ENCODE measurements at regions not wholly inside any gene's neighbourhood (a gene's known extent, or its start where the extent isn't known, plus 50 kb on each side); places are given as distances from the start of the nearest gene placed in this dataset.
A peak's percentile ranks its signal among the peaks of the same experiment; 100 is the strongest.

DNA sequence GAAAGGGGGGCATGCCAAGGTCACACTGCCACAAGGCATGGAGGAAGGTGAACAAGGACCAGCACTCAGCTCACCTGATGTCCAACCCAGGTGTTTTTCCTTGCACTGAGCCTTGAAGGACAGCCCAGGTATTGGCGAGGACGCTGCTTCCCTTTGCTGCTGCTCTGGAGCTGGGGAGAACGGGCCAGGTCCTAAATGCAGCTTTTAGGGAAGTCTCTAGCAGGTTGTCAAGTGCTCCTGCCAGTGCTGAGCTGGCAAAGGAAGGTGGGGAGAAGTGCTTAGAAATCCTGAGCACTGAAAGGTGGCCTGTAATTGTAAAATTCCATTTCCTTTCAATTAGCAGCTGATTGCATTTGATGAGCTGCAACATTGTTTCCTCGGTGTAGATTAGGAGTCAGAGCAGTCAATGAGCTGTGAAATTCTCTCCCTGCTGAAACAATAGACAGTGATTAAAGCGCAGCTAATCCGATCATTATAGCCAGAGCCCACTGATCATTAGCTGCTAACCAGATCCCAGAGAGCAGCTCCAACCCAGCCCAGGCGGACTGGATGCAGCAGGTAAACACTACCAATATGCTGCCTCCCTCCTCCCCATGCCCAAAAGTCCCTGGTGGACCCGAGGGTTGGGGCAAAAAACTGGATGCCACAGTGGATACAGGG is 507.6 kb downstream of the INSC start:
- DNase-seq (ENCODE audit: low spot score), result no peak

DNA sequence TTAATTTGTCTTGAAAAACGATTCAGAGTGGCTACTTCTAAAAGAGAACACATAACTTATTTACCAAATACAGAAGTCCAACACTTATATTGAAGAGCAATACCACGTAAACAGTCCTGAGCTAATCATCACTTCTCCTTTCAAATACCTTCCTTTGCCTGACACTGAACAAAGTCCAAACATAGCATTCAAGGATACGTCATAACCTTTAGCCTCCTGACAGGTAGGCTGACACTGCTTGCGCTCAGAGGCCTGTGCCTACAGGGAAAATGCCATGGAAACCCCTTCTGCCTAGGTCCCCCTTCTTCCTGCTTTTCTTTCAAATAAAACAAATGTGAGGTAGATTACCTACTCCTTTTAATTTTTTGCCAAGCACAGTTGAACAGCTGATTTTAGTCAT is 510.0 kb downstream of the INSC start:
- DNase-seq (ENCODE audit: low spot score), result no peak

DNA sequence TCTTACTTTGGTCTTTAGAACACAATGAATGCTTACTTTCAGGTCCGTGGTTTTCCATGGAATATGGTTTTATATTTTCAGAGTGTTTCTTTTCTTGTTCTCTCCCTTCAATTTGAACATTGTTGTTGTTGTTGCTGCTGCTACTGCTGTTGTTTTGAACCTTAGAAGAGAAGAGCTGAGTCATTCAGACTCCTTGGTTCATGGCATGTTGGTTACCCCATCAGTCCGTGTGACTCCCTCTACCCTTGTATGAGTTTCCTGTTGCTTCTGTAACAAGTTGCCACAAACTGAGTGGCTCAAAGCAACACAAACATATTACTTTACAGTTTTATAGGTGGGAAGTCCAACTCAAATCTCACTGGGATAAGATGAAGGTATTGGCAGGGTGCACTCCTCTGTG is 511.0 kb downstream of the INSC start:
- DNase-seq (ENCODE audit: low spot score), result no peak

DNA sequence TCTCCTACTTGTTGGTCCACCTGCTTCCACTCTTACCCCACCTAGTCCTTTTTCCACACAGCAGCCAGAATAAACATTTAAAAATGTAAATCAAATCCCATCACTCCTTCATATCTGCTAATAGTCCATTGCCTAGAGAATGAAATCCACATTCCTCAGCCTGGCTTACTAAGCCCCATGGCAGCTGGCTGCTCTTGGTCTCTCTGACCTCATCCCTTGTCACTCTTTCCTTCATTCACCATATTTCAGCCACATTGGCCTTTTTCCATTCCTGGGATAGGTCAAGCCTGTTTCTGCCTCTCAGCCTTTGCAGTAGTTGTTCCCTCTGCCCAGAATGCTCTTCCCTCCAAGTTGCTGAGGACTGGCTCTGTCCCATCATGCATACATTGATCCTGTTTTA is 512.8 kb downstream of the INSC start:
- no peak for DNase-seq (ENCODE audit: low spot score)

DNA sequence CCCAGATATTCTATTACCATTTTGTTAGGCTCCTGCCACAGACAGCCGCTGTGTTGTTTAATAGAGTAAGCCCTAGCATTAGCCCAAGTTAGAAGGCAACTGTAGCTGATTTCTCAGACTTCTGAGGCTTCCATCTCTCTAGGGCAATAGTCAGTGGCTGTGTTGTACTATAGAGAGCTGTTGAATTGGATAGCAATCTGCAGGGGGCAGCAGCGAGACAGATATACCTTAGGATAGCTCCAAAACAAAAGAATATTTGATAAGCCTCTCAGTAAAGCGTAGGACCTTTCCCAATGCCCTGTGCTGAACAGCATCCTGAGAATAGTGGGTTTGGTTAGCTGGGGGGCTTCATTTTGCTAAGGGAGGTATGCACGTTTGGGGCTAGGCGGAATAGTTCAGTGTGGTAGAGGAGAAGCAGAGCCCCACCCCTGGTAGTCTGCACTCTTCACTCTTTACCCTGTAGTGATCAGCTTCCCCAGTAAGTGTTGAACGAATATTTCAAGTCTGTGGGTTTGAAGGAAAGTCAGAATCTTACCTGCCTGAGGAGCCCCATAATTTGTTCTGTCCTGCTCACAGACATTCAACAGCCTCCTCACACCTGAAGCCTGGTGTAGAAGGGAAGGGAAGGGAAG is 515.1 kb downstream of the INSC start:
- DNase-seq (ENCODE audit: low spot score), result no peak

DNA sequence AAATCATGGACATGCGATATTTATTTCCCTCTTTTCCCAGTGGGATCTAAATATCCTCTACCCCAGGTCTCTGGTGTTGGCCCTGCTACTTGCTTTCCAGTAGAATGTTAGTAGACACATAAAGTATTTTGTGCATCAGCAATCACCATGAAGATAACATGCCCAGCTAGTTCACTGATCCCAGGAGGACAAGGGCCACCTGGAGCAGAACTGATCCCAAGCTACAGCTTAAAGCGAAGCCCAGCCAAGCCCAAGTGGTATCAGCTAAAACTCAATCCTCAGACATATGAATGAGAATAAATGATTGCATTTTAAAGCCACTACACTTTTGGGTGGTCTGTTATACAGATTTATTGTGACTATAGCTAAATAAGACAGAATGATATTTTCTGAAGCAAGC is 516.2 kb downstream of the INSC start:
- DNase-seq (ENCODE audit: low spot score), result no peak

DNA sequence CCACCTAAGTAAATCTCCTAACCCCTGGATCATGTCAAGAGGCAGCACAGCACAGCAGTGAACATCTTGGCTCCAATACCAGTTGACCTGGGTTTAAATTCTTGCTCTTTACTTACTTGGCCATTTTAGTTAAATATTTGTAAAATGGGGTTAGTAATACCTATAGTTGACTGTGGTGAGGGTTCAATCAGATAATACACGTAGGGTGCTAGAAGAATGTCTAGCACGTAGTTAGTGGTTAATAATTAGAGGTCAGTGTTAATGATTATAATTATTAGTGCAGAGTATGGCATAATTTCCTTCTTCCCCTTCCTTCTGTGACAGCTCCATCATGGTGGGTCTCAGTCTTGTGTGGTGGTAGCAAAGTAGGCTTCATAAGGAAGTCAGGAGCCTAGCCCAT is 520.8 kb downstream of the INSC start:
- no peak for DNase-seq (ENCODE audit: low spot score)

DNA sequence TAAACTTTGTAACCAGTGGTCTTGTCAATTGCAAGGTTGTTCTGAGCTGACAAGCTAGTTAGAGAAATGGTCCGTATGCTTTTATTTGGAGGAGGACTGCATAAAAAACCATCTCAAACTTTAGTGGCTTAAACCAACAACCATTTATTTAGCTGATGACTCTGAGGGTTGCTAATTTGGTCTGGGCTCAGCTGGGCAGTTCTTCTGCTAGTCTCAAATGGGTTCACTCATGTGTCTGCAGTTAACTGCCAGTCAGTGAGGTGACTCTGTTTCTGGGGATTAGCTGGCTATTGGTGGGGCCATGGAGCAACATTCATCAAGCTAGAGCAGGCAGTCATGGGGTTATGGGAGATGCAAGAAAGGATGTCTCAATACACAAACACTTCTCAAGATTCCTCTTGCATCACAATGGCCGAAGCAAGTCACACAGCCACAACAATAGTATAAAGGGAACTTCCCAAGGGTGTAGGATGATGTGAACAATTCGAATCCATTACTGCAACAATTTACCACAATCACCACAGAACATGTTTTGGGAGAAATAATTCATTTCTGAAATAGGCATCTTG is 521.9 kb downstream of the INSC start:
- no peak for DNase-seq (ENCODE audit: low spot score)

DNA sequence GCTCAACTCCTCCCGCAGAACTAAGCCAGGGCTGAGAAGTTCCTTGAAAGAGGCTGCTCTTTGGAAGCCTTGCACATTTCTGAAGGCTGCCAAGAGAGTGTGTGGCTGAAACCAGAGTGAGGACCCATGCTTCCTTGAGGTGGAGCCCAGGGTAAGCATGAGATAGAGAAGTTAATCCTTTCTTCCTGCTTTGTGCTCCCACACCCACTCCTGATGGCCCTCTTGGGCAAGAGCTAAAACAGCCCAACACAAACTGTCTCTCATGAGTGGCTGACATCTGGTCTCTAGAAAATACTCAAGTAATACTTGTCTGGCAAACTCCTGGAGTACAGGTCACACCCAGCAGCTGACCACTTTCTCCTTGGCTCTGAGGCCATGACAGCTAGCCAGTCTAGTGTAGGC is 523.7 kb downstream of the INSC start:
- DNase-seq (ENCODE audit: low spot score), result no peak

DNA sequence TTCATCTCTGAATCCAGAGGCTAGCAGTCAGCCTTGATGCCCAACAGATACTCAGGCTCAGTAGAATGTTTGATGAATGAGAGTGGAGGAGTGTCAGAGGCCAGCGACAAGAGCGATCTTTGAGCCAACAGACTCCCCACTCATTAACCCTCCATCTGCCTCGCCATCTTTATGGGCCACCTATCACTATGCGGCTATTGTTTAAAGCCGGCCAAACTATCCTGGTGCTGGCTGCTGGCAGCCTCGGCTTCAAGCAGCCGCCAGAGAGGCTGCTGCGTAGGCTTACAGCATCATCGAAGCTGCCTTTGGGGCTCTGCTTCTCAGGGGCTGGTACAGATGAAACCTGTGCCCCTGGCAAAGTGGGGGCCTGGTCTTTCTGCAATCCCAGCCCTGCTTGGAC is 525.6 kb downstream of the INSC start:
- no peak for DNase-seq (ENCODE audit: low spot score)

DNA sequence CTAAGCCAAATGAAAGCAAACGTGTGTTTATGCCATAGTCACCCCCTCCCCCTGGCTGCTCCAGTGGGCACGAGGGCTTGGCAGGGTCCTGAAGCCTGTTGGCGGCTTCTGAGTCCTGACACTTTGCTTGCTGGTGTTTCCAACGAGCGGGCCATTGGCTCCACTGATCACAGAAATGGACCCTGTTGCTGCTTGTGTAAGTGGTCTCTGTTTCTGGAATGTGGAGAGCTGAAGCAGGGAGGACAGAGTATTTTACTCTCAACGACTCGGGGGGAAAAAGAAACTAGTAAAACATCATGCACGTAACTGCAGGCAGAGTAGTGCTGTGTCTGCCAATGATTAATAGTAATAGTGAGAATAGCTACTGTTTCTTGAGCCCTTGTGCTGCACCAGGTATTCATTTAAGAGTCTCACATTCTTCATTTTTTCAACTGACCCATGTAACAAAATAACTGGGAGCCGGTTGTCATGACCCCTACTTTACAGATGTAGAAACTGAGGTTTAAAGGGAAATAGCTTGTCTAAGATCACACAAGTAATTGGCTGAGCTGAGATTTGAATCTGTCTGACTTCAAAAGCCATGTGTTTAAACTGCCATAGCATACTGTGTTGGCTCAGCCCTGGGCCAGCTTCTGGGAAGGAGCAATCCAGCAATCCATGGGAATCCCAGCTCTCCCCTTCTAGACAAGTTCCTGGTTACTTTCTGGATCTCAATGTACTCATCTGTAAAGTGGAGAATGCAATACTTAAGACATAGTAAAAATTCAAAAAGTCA is 526.7 kb downstream of the INSC start:
- DNase-seq (ENCODE audit: low spot score), result no peak

DNA sequence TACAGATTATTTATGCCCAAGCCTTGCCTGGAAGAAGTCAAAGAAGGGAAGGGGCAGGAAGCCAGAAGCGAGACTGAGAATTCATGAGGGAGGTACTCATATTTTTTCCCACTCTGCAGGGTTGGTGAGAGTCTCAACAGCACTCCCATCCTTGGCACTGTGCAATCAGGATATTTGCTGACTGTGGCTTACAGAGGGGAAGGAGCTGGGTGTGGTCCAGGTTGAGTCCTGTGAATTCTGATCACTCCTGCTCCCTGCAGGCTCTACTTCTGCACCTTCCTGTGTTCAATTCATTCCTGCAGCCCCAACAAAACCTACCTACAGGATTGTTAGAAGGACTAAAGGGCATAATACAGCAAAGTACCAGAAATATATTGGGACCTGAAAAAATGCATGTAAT is 530.5 kb downstream of the INSC start:
- no peak for DNase-seq (ENCODE audit: low spot score)

DNA sequence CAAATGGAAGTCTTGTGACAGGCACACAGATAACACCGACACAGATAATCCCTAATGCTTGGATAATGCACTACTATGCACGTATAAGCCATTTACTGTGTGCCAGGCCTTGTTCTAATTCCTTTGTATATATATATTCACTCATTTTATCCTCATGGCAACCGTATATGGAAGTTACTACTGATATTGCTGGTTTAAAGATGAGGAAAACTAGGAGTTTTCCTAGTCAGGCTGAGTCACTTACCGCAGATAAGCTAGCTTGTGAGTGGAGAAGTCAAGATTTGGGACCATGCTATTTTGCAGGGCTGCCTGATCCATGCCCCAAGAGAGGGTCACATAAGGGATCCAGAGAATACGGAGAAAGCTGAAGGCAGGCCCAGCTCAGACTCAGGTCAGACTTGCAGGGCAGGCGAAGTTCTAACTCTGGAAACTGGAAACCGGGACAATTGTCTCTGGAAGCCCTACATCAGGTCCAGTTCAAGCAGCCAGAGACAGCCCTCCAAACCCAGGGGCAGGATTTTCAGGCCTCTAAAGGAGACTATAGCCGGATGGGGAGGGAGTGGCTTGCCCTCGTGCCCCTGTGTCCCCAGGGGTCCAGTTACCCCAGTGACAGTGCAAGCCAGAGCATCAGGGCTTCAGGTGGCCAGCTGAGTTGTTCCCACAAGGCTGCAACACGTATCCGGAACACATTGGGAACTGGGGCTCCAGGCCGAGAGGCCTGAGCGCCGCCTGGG is 534.8 kb downstream of the INSC start:
- no peak for DNase-seq (ENCODE audit: low spot score)

DNA sequence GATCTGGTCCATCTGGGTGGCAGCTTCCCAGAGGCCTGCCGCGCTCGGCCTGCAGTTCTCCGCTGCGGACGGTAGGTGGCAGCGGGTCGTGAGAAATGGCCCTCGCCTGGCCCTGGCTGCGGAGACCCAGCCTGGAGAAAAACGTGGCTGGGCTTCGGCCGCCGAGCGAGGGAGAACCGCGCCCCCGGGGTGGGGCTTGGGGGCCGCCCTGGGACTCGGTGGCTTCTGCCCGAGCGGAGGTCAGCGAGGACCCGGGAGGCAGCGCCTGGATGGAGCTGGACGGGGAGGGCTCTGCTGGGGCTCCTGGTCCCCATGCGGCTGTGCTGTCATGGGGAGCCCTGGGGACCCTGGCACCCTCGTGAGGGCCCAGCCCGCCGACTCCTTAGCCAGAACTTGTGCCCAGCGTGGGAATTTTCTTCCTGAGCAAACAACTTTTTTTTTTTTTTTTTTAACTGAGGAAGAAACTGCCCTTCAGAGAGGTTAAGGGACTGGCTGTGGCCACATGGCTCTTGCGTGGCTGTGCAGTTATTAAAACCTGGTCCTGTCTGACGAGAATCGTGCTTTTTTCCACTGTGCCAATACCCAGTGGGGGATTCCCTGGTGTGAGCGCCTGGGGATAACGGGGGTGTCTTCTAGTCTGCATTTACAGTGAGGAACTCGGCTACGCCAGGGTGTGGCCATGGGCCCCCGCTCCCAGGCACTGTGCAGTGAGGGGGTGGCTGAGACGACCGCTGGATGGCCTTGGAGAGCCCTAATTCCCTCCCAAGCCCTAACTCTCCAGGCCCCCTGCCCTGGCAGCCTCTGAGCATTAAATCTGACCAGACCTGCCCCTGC is 535.6 kb downstream of the INSC start:
- DNase-seq (ENCODE audit: low spot score), result peak; percentile 84

DNA sequence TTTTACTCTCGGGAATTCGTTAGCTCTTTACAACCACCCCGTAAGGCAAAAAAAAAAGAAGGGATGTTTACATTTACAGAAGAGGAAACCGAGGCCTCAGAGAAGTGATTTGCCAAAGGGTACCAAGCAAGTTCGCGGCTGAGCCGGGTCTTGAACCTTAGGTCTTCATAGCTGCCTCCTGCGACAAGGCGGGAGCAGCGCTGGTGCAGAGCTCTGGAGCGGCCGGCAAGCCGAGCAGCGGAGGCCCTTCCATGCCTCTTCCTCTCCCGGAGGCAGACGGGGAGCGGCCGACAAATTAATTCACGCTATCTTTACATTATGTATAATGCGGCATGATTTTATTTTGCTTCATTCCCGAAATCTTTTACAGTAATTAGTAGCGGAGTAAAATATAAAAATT is 536.3 kb downstream of the INSC start:
- DNase-seq (ENCODE audit: low spot score), result no peak

DNA sequence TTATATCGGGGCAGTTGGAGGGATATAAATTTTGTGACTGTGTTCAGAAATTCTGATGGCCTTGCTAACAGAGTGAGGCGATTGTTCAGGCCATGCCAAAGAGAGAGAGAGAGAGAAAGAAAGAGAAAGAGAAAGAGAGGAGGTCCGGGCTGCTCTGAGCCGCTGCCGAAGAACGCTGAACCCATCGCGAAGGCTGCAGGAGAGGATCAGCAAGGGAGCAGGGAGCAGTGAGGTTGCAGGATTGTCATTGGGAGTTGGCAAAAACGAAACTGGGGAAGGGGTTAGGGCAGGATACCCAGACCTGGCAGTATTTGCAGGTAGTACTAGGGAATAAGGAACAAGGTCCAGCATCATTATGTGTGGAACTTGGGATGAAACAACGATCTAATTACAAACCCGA is 537.1 kb downstream of the INSC start:
- DNase-seq (ENCODE audit: low spot score), result no peak

DNA sequence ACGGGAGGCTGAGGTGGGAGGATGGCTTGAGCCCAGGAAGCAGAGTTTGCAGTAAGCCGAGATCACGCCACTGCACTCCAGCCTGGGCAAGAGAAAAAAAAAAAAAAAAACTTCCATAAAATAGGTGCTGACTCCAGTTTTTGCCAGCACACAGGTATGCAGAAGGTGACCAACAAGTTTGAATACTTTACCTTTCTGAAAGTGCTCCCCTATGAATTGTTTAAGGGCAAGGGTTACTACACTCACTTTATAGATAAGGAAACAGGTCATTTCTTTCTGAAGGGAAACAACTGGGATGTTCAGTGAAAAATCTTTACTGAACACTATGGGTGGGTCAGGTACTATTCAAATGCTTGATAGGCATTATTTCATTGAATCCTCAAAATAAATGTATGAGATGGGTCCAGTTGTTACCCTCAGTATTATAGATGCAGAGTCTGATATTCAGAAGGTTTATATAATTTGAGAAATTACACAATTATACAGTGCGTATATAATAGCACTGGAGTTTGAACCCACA is 538.5 kb downstream of the INSC start:
- no peak for DNase-seq (ENCODE audit: low spot score)

DNA sequence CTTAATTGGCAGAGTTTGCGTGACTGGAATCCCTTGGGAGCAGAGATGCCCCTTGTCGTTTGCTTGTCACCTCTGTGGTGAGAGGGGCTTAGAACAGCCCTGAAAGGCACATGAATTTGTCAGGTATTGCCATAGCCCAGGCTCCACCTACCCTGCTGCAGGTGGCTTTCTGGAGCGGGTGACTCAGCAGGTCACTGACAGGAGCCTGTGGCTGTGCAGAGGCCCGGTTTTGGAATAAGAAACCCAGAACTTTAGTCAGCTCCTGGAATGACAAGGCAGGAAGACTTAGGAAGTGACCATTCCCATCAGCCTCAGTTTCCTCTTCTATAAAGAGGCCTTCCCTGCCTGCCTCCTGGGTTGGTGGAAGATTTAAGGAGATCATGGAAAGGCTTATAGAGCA is 539.7 kb downstream of the INSC start:
- DNase-seq (ENCODE audit: low spot score), result no peak

DNA sequence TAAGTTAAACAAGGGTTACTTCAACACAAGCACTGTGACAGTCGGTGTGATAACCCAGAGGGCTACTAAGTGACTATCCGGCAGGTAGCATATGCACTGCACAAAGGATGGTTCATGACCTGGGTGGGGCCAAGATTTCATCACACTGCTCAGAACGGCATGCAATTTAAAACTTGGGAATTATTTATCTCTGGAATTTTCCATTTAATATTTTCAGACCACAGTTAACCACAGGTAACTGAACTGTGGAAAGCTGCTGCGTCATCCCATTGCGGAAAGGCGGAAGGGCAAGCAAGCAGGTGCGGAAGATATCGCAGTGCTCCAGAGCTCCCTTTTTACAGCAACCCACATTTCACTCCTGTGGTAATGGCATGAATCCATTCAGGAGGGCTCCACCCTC is 540.8 kb downstream of the INSC start:
- no peak for DNase-seq (ENCODE audit: low spot score)

DNA sequence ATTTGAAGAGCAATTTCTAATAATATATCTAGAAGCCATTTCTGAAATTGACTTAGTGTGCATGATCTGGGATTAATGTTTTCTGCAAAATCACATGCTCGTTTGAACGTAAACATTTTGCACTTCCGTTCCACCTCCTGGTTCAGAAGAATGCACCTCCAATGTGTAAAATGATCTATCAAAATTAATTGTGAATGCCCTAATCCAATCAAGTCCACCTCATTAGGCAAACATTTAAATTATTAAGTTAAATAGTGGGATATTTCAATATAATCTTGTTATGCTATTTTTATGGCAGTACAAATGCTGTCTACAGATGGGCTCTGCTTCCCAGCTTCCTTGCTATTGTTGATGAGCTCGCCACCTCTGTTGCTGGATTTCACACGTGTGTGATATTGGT is 542.5 kb downstream of the INSC start:
- no peak for DNase-seq (ENCODE audit: low spot score)

DNA sequence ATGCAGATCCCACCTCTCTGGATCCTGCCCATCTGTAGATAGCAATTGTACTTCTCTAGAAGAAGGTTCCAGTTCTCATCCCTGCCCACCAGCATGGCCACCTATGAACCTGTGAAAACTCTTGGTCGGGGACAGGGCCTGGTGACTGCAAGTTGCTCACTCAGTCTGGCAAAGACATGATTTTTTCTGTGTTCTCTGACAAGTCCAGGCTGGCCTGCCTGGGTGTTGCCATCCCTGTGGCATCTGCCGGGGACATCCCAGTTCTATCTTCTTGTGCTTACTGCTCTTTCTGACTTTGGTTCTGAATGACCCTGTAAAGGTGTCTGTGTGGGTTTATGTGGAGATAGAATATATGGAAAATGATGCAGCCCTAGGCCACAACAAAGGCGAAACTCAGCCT is 545.8 kb downstream of the INSC start:
- DNase-seq (ENCODE audit: low spot score), result no peak

All from globus pallidus (tissue), 1 donor.